MM.1S (cell line): ENCODE measurements at regions not wholly inside any gene's neighbourhood (a gene's known extent, or its start where the extent isn't known, plus 50 kb on each side); places are given as distances from the start of the nearest gene placed in this dataset.

Source experiments
- DNase-seq: peaks from one replicate; pipeline ENCODE4 v3.0.0-alpha.2; 2015
- H2AFZ ChIP-seq: fragments of 300-600 bp; sonication (generic); 2 replicates; pipeline ENCODE4 v1.6.0; 2016; ENCODE audit warnings: antibody characterized with exemption, low read length
- H3F3A ChIP-seq: fragments of 300-600 bp; sonication (generic); 2 replicates; pipeline ENCODE4 v1.6.1; 2016; ENCODE audit warnings: mild to moderate bottlenecking, antibody characterized with exemption, low read length, moderate library complexity, mixed read lengths; ENCODE audit not compliant: insufficient read depth
- H3K27ac ChIP-seq: fragments of 300-600 bp; sonication (generic); 2 replicates; pipeline ENCODE4 v1.5.1; 2016; ENCODE audit warnings: mild to moderate bottlenecking, low read length
- H3K27me3 ChIP-seq: fragments of 300-600 bp; sonication (generic); replicated peaks from 2 replicates; pipeline ENCODE4 v1.6.0; 2016; ENCODE audit warnings: low read length; ENCODE audit not compliant: insufficient read depth
- H3K36me3 ChIP-seq: fragments of 300-600 bp; sonication (generic); replicated peaks from 2 replicates; pipeline ENCODE4 v1.6.1; 2016; ENCODE audit warnings: mild to moderate bottlenecking, low read length, mixed read lengths; ENCODE audit not compliant: insufficient read depth
- H3K4me1 ChIP-seq: fragments of 300-600 bp; sonication (generic); 2 replicates; pipeline ENCODE4 v1.6.1; 2016; ENCODE audit warnings: low read length, mixed read lengths
- H3K4me2 ChIP-seq: fragments of 300-600 bp; sonication (generic); 2 replicates; pipeline ENCODE4 v1.6.0; 2016; ENCODE audit warnings: low read depth, low read length
- H3K4me3 ChIP-seq: fragments of 300-600 bp; sonication (generic); 2 replicates; pipeline ENCODE4 v1.5.1; 2016; ENCODE audit warnings: low read length, mixed read lengths
- H3K79me2 ChIP-seq: fragments of 300-600 bp; sonication (generic); 2 replicates; pipeline ENCODE4 v1.6.1; 2016; ENCODE audit warnings: mixed run types, low read length, mixed read lengths
- H3K9ac ChIP-seq: fragments of 300-600 bp; sonication (generic); 2 replicates; pipeline ENCODE4 v1.6.1; 2016; ENCODE audit warnings: low read length, mixed read lengths
- H3K9me2 ChIP-seq: fragments of 300-600 bp; sonication (generic); replicated peaks from 2 replicates; pipeline ENCODE4 v1.6.1; 2016; ENCODE audit warnings: mild to moderate bottlenecking, low read length, mixed read lengths; ENCODE audit not compliant: insufficient read depth
- H3K9me3 ChIP-seq: fragments of 300-600 bp; sonication (generic); replicated peaks from 2 replicates; pipeline ENCODE4 v1.6.1; 2016; ENCODE audit warnings: mild to moderate bottlenecking, low read length, mixed read lengths; ENCODE audit not compliant: insufficient read depth
- H4K20me1 ChIP-seq: fragments of 300-600 bp; sonication (generic); 2 replicates; pipeline ENCODE4 v1.6.1; 2016; ENCODE audit warnings: mild to moderate bottlenecking, low read length, moderate library complexity, mixed read lengths; ENCODE audit not compliant: insufficient read depth
- CTCF ChIP-seq: fragments of 300-600 bp; sonication (generic); IDR thresholded peaks from 2 replicates; pipeline ENCODE4 v1.5.1; 2016; ENCODE audit warnings: antibody characterized with exemption, low read length, mixed read lengths
- EZH2 ChIP-seq: fragments of 300-600 bp; sonication (generic); optimal IDR thresholded peaks from 2 replicates; pipeline ENCODE3; 2017; ENCODE audit warnings: low read depth, mild to moderate bottlenecking, antibody characterized with exemption, low read length, mixed read lengths
- EZH2phosphoT487 ChIP-seq: fragments of 300-600 bp; sonication (generic); IDR thresholded peaks from 2 replicates; pipeline ENCODE4 v1.6.1; 2018; ENCODE audit warnings: antibody characterized with exemption, low read length

- Histone ChIP-seq H3K9me2 (no peaks in the 10 kb centered on the region), H3K79me2 (no peaks in the 10 kb centered on the region), H3K4me1 (peaks cover 8% of the 10 kb centered on the region), H3F3A (peaks cover 10% of the 10 kb centered on the region), H3K27me3 (no peaks in the 10 kb centered on the region), H3K36me3 (no peaks in the 10 kb centered on the region), H2AFZ (no peak overlapping the region), H3K9me3 (no peaks in the 10 kb centered on the region), H4K20me1 (no peaks in the 10 kb centered on the region), H3K9ac (no peak overlapping the region), H3K4me2 (no peak overlapping the region), H3K4me3 (no peak overlapping the region), H3K27ac (no peak overlapping the region)
- DNase-seq = no peak
- TF ChIP-seq CTCF = no peak
- no peak for TF ChIP-seq EZH2
- TF ChIP-seq EZH2phosphoT487 = no peak
These were observed 50.9 kb upstream of the BCL2L14 start for GRCh38 chr12:12019881-12020280.

DNA sequence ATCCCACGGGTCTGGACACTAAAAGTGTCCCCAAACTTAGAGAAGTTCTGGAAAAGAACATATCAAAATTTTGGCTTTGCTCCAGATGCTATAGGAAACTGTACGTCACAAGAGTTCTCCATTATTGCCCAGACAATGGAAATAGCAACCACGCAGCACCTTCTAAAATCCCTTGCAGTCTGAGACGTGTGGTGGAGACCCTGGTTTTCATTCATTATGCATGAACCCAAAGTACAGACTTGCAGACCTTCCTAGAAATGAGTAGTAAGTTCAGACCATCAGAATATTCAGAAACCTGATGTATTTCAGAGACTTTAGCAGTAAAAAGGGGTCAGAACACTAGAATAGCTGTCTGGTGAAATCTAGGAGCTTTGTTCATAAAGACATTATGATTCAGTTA, 50.0 kb upstream of the BCL2L14 start:
- TF ChIP-seq CTCF = no peak
- TF ChIP-seq EZH2 = no peak
- no peak for TF ChIP-seq EZH2phosphoT487
- Histone ChIP-seq H3K27ac (no peak overlapping the region), H3K79me2 (no peaks in the 10 kb centered on the region), H3K9me2 (no peaks in the 10 kb centered on the region), H3K36me3 (no peaks in the 10 kb centered on the region), H3K4me2 (no peak overlapping the region), H4K20me1 (no peaks in the 10 kb centered on the region), H3F3A (peaks cover 18% of the 10 kb centered on the region), H3K4me1 (peaks cover 13% of the 10 kb centered on the region), H2AFZ (no peak overlapping the region), H3K27me3 (no peaks in the 10 kb centered on the region), H3K4me3 (no peak overlapping the region), H3K9me3 (no peaks in the 10 kb centered on the region), H3K9ac (no peak overlapping the region)
- DNase-seq = no peak
